CD1c-positive myeloid dendritic cell (primary cell): ENCODE measurements at regions not wholly inside any gene's neighbourhood (a gene's known extent, or its start where the extent isn't known, plus 50 kb on each side); places are given as distances from the start of the nearest gene placed in this dataset.

Experiments
- DNase-seq: peaks from one replicate; pipeline ENCODE4 v3.0.0-alpha.2; 2016; ENCODE audit errors: extremely low spot score

- no peak for DNase-seq
Measured at GRCh38 chr4:58935332-58935731, 1825.1 kb upstream of the IGFBP7 start.

GRCh38 chr4:58936436-58936835 is 1826.3 kb upstream of the IGFBP7 start:
- no peak for DNase-seq

GRCh38 chr4:58940167-58940566 is 1830.0 kb upstream of the IGFBP7 start:
- no peak for DNase-seq

GRCh38 chr4:58941286-58941685 is 1831.1 kb upstream of the IGFBP7 start:
- no peak for DNase-seq

- no peak for DNase-seq
Measured at GRCh38 chr4:58953575-58953974, 1843.4 kb upstream of the IGFBP7 start.

- DNase-seq: no peak
Measured at GRCh38 chr4:58957711-58958110, 1847.5 kb upstream of the IGFBP7 start.

- DNase-seq: no peak
Measured at GRCh38 chr4:58961283-58961682, 1851.1 kb upstream of the IGFBP7 start.

- DNase-seq: no peak
Measured at GRCh38 chr4:58961925-58962324, 1851.7 kb upstream of the IGFBP7 start.

- no peak for DNase-seq
Measured at GRCh38 chr4:58962424-58962823, 1852.2 kb upstream of the IGFBP7 start.

- no peak for DNase-seq
Measured at GRCh38 chr4:58981828-58982227, 1871.6 kb upstream of the IGFBP7 start.

GRCh38 chr4:58983887-58984286 is 1873.7 kb upstream of the IGFBP7 start:
- DNase-seq: no peak

GRCh38 chr4:59002148-59002547 is 1892.0 kb upstream of the IGFBP7 start:
- DNase-seq: no peak

GRCh38 chr4:59024257-59024656 is 1914.1 kb upstream of the IGFBP7 start:
- DNase-seq: no peak

GRCh38 chr4:59037812-59038211 is 1927.6 kb upstream of the IGFBP7 start:
- no peak for DNase-seq

- DNase-seq: no peak
Measured at GRCh38 chr4:59039046-59039445, 1928.9 kb upstream of the IGFBP7 start.

- no peak for DNase-seq
Measured at GRCh38 chr4:59044286-59044900, 1934.2 kb upstream of the IGFBP7 start.

GRCh38 chr4:59054086-59054485 is 1943.9 kb upstream of the IGFBP7 start:
- DNase-seq: no peak

GRCh38 chr4:59057804-59058203 is 1947.6 kb upstream of the IGFBP7 start:
- no peak for DNase-seq

GRCh38 chr4:59058543-59058942 is 1948.4 kb upstream of the IGFBP7 start:
- DNase-seq: no peak

GRCh38 chr4:59060002-59060846 is 1950.0 kb upstream of the IGFBP7 start:
- DNase-seq: no peak

- no peak for DNase-seq
Measured at GRCh38 chr4:59060895-59061294, 1950.7 kb upstream of the IGFBP7 start.

GRCh38 chr4:59063015-59063720 is 1953.0 kb upstream of the IGFBP7 start:
- no peak for DNase-seq
